DMS79 treated with DMSO at 0.1 percent for 48 hours (cell line): ENCODE measurements at regions not wholly inside any gene's neighbourhood (a gene's known extent, or its start where the extent isn't known, plus 50 kb on each side); places are given as distances from the start of the nearest gene placed in this dataset.
"Not testable (repeated sequence)": the region's sequence is repeated elsewhere in the genome, so short reads cannot be mapped to it uniquely, and the experiment has no call there.

Experiments
- DNase-seq: peaks from one replicate; lab custom pipeline; 2025; lab: John Stamatoyannopoulos, UW

- no peak for DNase-seq
These were observed 104.5 kb upstream of the ZC3H15 start for GRCh38 chr2:186381573-186381972.

GRCh38 chr2:186382932-186383331 lies 103.1 kb upstream of the ZC3H15 start:
- no peak for DNase-seq

- no peak for DNase-seq
These were observed 101.8 kb upstream of the ZC3H15 start for GRCh38 chr2:186384226-186384625.

GRCh38 chr2:186385638-186386201 lies 100.3 kb upstream of the ZC3H15 start:
- not testable (repeated sequence) for DNase-seq

- no peak for DNase-seq
These were observed 86.9 kb upstream of the ZC3H15 start for GRCh38 chr2:186399082-186399644.

GRCh38 chr2:186405842-186406241 lies 80.2 kb upstream of the ZC3H15 start:
- no peak for DNase-seq

GRCh38 chr2:186407611-186408010 lies 78.4 kb upstream of the ZC3H15 start:
- no peak for DNase-seq

GRCh38 chr2:186410802-186411201 lies 75.3 kb upstream of the ZC3H15 start:
- no peak for DNase-seq

- DNase-seq, result no peak
These were observed 63.8 kb upstream of the ZC3H15 start for GRCh38 chr2:186422226-186422625.

GRCh38 chr2:186423481-186423880 lies 62.6 kb upstream of the ZC3H15 start:
- no peak for DNase-seq

- DNase-seq, result no peak
These were observed 61.8 kb upstream of the ZC3H15 start for GRCh38 chr2:186424265-186424664.

- DNase-seq, result no peak
These were observed 60.5 kb upstream of the ZC3H15 start for GRCh38 chr2:186425576-186425975.

GRCh38 chr2:186426153-186427016 lies 59.7 kb upstream of the ZC3H15 start:
- DNase-seq, result peak; percentile 35

- DNase-seq, result not testable (repeated sequence)
These were observed 59.1 kb upstream of the ZC3H15 start for GRCh38 chr2:186427017-186427350.

- no peak for DNase-seq
These were observed 58.1 kb upstream of the ZC3H15 start for GRCh38 chr2:186427970-186428369.

- no peak for DNase-seq
These were observed 57.0 kb upstream of the ZC3H15 start for GRCh38 chr2:186429104-186429503.

- DNase-seq, result no peak
These were observed 54.8 kb upstream of the ZC3H15 start for GRCh38 chr2:186431306-186431705.

GRCh38 chr2:186433040-186433439 lies 53.0 kb upstream of the ZC3H15 start:
- no peak for DNase-seq

GRCh38 chr2:186433777-186434432 lies 52.2 kb upstream of the ZC3H15 start:
- DNase-seq, result no peak
